Colonic mucosa (tissue), 4 donors: ENCODE measurements at regions not wholly inside any gene's neighbourhood (a gene's known extent, or its start where the extent isn't known, plus 50 kb on each side); places are given as distances from the start of the nearest gene placed in this dataset.

Experiments used
- DNase-seq: peaks from one replicate; pipeline ENCODE4 v3.0.0-alpha.2; 2020
- H3K27ac ChIP-seq: fragments of 200-600 bp; one replicate; pipeline ENCODE4 v1.8.0; 2021
- H3K27me3 ChIP-seq: fragments of 200-600 bp; one replicate; pipeline ENCODE4 v1.8.0; 2021
- H3K36me3 ChIP-seq: fragments of 200-600 bp; one replicate; pipeline ENCODE4 v1.8.0; 2021
- H3K4me1 ChIP-seq: fragments of 200-600 bp; one replicate; pipeline ENCODE4 v1.8.0; 2021; ENCODE audit warnings: mild to moderate bottlenecking
- H3K4me3 ChIP-seq: fragments of 200-600 bp; one replicate; pipeline ENCODE4 v1.8.0; 2021
- H3K9ac ChIP-seq, 2 donors: one replicate each; pipeline ENCODE4 v1.7.0; 2013; ENCODE audit warnings: control low read depth in 2 of 2, low read depth in 2 of 2, low read length in 2 of 2
- H3K9me3 ChIP-seq: fragments of 200-600 bp; one replicate; pipeline ENCODE4 v1.8.0; 2021
- intact Hi-C: fragments of 100-400 bp; cut with DNase I; formaldehyde crosslinking; loops from one replicate; pipeline ENCODE4 v1.14.1; 2022
- TF ChIP-seq, protein P1 (sequence below): fragments of 200-600 bp; IDR thresholded peaks from one replicate; pipeline ENCODE4 v1.8.0; 2022; ENCODE audit warnings: antibody characterized with exemption, mild to moderate bottlenecking
- donor health status: healthy.
- donor health status: DM: no; HTN: no; CAD: no.
- donor health status: DM: no; HTN: no; CAD: no.

- Histone ChIP-seq H3K36me3 (no peaks in the 10 kb centered on the region), H3K9ac (no peak overlapping the region), H3K9me3 (no peaks in the 10 kb centered on the region), H3K4me3 (no peak overlapping the region), H3K27ac (no peak overlapping the region), H3K27me3 (no peaks in the 10 kb centered on the region), H3K4me1 (no peaks in the 10 kb centered on the region)
- DNase-seq = no peak
- intact Hi-C loops = no loop called here
- TF ChIP-seq, protein P1, sequence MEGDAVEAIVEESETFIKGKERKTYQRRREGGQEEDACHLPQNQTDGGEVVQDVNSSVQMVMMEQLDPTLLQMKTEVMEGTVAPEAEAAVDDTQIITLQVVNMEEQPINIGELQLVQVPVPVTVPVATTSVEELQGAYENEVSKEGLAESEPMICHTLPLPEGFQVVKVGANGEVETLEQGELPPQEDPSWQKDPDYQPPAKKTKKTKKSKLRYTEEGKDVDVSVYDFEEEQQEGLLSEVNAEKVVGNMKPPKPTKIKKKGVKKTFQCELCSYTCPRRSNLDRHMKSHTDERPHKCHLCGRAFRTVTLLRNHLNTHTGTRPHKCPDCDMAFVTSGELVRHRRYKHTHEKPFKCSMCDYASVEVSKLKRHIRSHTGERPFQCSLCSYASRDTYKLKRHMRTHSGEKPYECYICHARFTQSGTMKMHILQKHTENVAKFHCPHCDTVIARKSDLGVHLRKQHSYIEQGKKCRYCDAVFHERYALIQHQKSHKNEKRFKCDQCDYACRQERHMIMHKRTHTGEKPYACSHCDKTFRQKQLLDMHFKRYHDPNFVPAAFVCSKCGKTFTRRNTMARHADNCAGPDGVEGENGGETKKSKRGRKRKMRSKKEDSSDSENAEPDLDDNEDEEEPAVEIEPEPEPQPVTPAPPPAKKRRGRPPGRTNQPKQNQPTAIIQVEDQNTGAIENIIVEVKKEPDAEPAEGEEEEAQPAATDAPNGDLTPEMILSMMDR = no peak
These were observed 205.0 kb upstream of the TECRL start for GRCh38 chr4:64614276-64614675.

DNA sequence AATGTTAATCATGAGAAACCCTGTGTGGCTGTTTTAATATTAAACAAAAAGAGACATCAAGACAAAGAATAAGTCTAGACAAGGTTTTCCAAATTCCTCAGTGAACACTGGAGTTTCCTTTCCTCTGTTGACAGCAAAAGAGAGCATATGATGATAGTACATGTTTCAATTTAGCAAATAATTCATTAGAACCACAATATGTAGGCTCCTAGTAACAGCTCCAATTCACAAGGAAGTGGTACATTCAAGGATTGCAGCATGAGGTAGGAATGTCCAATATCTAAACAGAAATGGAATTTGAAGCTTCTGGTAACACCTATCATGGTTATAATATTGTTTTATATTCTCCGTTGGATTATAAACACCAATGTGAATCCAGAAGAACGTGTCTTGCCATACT is 203.8 kb upstream of the TECRL start:
- TF ChIP-seq, protein P1 = no peak

DNA sequence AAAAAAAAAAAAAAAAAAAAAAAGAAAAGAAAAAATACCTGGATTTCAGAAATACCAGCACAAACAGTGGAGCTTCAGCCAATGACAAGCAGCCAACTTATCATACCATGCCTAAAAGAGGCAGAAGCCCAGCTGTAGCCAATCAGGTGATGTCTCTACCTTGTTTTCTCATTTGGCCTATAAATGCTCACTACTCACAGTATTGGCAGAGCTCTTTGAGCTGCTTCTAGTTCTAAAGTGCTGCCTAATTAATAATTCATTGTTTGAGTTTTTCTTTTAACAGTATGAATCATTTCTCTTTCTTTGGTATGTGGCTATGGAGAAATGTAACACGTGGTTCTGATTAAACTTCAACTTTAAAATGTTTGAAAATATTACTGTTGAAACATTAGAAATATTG is 188.8 kb upstream of the TECRL start:
- Histone ChIP-seq H3K27ac (no peak overlapping the region), H3K9me3 (no peaks in the 10 kb centered on the region), H3K36me3 (no peaks in the 10 kb centered on the region), H3K4me1 (no peaks in the 10 kb centered on the region), H3K9ac (no peak overlapping the region), H3K4me3 (no peak overlapping the region), H3K27me3 (no peaks in the 10 kb centered on the region)
- DNase-seq = no peak
- intact Hi-C loops = no loop called here
- TF ChIP-seq, protein P1 = no peak

More for the DNA sequence above, 203.8 kb upstream of the TECRL start:
- Histone ChIP-seq H3K4me1 (no peaks in the 10 kb centered on the region), H3K4me3 (no peak overlapping the region), H3K27ac (no peak overlapping the region), H3K36me3 (no peaks in the 10 kb centered on the region), H3K9me3 (no peaks in the 10 kb centered on the region), H3K27me3 (no peaks in the 10 kb centered on the region), H3K9ac (no peak overlapping the region)
- intact Hi-C loops = no loop called here
- DNase-seq = no peak

DNA sequence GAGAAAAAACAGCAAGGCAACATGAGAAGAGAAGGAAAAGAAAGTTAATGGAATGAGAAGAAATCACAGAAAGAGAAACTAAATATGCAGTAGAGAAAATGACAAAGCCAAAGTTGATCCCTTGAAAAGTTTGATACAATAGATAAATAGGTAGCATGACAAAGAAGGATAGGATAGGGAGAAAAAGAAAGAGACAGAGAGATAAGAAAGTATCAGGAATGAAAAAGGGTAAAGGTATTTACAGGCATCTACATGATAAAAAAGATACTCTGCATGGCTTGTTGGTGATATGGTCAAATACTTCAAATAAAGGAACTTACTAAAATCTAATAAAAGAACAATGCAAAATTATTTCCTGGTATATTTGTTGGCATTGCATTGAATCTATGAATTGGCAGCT is 185.5 kb upstream of the TECRL start:
- TF ChIP-seq, protein P1 = no peak
- H3K27me3 ChIP-seq = no peaks in the 10 kb centered on the region
- no peaks in the 10 kb centered on the region for H3K9me3 ChIP-seq
- DNase-seq = no peak
- H3K27ac ChIP-seq = no peak overlapping the region
- no peaks in the 10 kb centered on the region for H3K36me3 ChIP-seq
- H3K9ac ChIP-seq = no peak overlapping the region
- H3K4me3 ChIP-seq = no peak overlapping the region
- no peaks in the 10 kb centered on the region for H3K4me1 ChIP-seq
- intact Hi-C loops = no loop called here

DNA sequence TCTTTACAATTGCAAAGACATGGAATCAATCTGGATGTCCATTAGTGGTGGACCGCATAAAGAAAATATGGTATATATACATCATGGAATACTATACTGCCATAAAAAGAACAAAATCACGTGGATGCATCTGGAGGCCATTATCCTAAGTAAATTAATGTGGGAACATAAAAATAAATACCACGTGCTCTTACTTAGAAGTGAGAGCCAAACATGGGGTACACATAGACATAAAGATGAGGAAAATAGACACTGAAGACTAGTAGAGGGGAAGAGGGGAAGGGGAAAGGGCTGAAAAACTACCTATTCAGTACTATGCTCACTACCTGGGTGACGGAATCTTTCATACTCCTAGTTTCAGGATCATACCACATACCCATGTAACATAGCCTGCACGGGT is 179.3 kb upstream of the TECRL start:
- no peak for DNase-seq
- Histone ChIP-seq H3K27ac (no peak overlapping the region), H3K4me3 (no peak overlapping the region), H3K9me3 (no peaks in the 10 kb centered on the region), H3K4me1 (no peaks in the 10 kb centered on the region), H3K27me3 (no peaks in the 10 kb centered on the region), H3K36me3 (no peaks in the 10 kb centered on the region), H3K9ac (no peak overlapping the region)
- TF ChIP-seq, protein P1 = no peak
- intact Hi-C loops = no loop called here
